Lower leg skin (tissue), 4 donors: ENCODE measurements at regions not wholly inside any gene's neighbourhood (a gene's known extent, or its start where the extent isn't known, plus 50 kb on each side); places are given as distances from the start of the nearest gene placed in this dataset.
"Not testable (repeated sequence)": the region's sequence is repeated elsewhere in the genome, so short reads cannot be mapped to it uniquely, and the experiment has no call there.

Source experiments
- DNase-seq, 2 donors: peaks; one replicate each; pipeline ENCODE4 v3.0.0-alpha.2; 2019; ENCODE audit warnings: low spot score in 2 of 2
- H3K4me3 ChIP-seq: fragments of 200-600 bp; sonication (generic); 2 replicates; pipeline ENCODE4 v1.5.1; 2017; ENCODE audit warnings: mild to moderate bottlenecking, low read depth; ENCODE audit not compliant: poor library complexity, severe bottlenecking
- POLR2A ChIP-seq, 2 donors: fragments of 450-650 bp; IDR thresholded peaks; one replicate each; pipeline ENCODE4 v1.6.1; 2016 to 2017; ENCODE audit warnings: antibody characterized with exemption in 2 of 2, mild to moderate bottlenecking in 1 of 2, moderate library complexity in 1 of 2
- WGBS, 2 donors: methylation state at CpG; one replicate each; pipeline ENCODE4 v1.1.5; 2018; 5-methylcytosine and 5-hydroxymethylcytosine counted together
- intact Hi-C: fragments of 100-400 bp; cut with DNase I; formaldehyde crosslinking; loops from one replicate; pipeline ENCODE4 v1.15.0; 2023; ENCODE audit warnings: low total_unique reads
- TF ChIP-seq, protein P1 (sequence below), 3 donors: fragments of 450-650 bp; IDR thresholded peaks; one replicate each; pipeline ENCODE4 v1.5.1; 2016; ENCODE audit warnings: antibody characterized with exemption in 3 of 3, mild to moderate bottlenecking in 3 of 3, moderate library complexity in 2 of 3

DNA sequence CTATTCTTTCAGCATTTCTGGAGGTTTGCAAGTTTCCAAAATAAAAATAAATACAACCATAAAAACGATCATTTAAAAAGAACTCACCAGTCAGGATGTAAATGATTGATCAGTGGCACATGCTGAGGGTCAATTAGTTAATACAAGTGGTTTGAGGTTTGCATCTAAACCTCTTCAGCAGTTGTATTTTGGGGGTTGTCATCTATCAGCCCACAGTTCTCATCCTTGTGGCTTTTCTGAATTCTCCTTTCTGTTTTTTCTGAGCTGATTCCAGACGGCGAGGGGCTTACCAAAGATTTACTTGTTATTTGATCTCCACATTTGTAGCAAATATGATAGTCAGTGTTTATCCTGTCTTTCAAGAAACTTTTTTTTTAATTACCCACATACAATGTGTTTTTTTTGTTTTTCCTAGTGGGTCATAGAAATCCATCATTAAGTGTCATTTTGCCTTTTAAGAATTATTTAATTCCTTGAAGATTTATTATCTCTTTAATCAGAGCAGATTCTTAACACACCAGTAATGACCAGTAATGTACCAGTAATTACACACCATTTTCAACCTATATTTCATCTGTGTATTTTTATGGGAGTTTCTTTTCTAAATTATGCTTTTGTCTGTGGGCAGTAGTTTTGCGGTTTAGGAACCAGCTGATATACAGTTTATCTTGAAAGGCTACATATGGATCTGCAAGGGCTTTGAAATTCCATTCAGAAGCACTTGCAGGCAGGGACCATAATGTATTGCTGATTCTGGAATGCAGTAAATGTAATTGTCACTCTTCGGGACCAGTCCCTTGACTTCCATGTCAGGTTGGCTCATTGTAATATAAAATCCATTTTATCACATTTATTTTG lies 56.3 kb upstream of the DAAM1 start:
- intact Hi-C loops, result no loop called here
- TF ChIP-seq, protein P1, sequence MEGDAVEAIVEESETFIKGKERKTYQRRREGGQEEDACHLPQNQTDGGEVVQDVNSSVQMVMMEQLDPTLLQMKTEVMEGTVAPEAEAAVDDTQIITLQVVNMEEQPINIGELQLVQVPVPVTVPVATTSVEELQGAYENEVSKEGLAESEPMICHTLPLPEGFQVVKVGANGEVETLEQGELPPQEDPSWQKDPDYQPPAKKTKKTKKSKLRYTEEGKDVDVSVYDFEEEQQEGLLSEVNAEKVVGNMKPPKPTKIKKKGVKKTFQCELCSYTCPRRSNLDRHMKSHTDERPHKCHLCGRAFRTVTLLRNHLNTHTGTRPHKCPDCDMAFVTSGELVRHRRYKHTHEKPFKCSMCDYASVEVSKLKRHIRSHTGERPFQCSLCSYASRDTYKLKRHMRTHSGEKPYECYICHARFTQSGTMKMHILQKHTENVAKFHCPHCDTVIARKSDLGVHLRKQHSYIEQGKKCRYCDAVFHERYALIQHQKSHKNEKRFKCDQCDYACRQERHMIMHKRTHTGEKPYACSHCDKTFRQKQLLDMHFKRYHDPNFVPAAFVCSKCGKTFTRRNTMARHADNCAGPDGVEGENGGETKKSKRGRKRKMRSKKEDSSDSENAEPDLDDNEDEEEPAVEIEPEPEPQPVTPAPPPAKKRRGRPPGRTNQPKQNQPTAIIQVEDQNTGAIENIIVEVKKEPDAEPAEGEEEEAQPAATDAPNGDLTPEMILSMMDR (IDR thresholded peaks at IDR 0.05), result no peak
- TF ChIP-seq POLR2A (IDR thresholded peaks at IDR 0.05), result no peak
- no peak for DNase-seq
- 85 to 86% methylated on average over 5 of the region's 5 CpGs for WGBS, 2 donors
- no peak overlapping the region for H3K4me3 ChIP-seq

DNA sequence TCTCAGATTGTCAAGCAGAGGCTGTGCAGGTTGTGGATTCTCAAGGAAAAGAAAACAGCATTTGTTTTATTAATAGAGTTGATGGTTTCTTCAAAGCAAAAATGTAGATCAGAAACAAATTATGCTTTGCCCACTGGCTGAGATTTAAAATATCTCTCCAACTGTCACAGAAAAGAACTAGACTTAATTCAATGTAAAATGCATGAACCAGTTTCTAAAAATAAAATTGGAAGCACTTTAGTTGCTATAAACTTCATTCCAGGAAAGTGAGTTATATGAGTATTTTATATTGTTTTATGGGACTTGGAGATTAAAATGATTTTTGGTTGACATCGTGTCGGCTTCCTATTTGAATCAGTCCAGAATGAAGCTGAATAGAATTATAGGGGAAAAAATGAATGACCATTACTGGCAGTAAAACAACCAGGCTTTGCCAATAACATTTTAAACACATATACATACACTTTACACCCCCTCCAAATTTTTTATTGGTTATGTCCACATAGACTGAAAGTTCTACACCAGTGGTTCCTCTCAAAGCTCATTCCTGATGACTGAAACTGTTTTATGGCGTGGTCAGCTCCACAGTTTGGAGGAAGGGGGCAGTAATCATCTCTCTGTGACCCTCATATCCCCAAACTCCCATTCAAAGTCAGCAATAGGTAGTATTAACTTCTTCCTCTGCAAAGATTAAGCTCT lies 55.5 kb upstream of the DAAM1 start:
- TF ChIP-seq POLR2A (IDR thresholded peaks at IDR 0.05), result no peak
- TF ChIP-seq, protein P1 (IDR thresholded peaks at IDR 0.05), result no peak
- H3K4me3 ChIP-seq, result no peak overlapping the region
- DNase-seq, result no peak
- intact Hi-C loops, result no loop called here
- WGBS, 2 donors, result 56 to 58% methylated on average over 3 of the region's 3 CpGs

DNA sequence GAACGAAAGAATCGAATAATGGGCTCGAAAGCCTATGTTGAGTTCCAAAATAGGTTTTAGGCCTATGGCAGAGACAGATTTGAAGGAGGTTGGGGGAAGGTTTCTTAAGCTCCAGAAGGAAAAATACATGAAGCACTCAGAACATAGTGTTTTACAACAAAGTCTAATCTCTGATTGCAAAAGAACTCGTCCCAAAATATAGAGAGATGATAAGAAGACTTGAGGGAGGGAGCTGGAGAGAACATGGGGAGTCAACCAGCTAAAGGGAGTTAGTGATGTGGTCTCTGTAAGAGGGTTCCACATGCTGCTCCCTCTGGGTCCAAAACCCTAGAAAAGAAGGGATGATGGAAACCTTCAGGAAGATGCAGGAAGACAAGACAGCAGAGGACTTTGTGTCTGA lies 54.8 kb upstream of the DAAM1 start:
- intact Hi-C loops, result no loop called here
- WGBS, 2 donors, result 95 to 96% methylated on average over 4 of the region's 4 CpGs
- no peak for TF ChIP-seq POLR2A (IDR thresholded peaks at IDR 0.05)
- TF ChIP-seq, protein P1 (IDR thresholded peaks at IDR 0.05), result no peak
- H3K4me3 ChIP-seq, result no peak overlapping the region
- DNase-seq, result no peak

DNA sequence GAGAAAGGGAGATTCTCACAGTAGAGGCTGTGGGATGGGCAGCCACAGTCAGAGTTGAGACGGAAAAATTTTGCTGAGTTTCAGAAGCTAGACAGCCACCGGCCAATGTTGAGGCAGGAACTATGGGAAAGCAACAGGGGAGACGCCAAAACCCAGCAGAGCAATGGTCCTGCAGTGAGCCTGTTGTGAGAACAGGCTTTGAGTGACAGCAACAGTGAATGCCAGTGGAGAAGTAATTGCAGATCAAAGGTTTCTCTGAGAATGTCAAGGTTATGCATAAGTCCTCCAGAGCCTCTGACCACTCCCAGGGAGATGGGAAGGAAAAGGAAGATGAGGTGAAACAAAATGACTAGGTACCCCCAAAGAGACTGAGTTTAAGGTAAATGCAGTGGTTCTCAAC lies 54.2 kb upstream of the DAAM1 start:
- no peak for DNase-seq
- no peak overlapping the region for H3K4me3 ChIP-seq
- intact Hi-C loops, result no loop called here
- WGBS, 2 donors, result 94 to 97% methylated on average over 3 of the region's 3 CpGs
- TF ChIP-seq, protein P1 (IDR thresholded peaks at IDR 0.05), result no peak
- TF ChIP-seq POLR2A (IDR thresholded peaks at IDR 0.05), result no peak

GRCh38 chr14:59137256-59137655 lies 51.2 kb upstream of the DAAM1 start:
- intact Hi-C loops, result no loop called here
- H3K4me3 ChIP-seq, result no peak overlapping the region
- DNase-seq, result no peak
- 85 to 87% methylated on average over 3 of the region's 3 CpGs for WGBS, 2 donors
- TF ChIP-seq, protein P1 (IDR thresholded peaks at IDR 0.05), result no peak
- no peak for TF ChIP-seq POLR2A (IDR thresholded peaks at IDR 0.05)

DNA sequence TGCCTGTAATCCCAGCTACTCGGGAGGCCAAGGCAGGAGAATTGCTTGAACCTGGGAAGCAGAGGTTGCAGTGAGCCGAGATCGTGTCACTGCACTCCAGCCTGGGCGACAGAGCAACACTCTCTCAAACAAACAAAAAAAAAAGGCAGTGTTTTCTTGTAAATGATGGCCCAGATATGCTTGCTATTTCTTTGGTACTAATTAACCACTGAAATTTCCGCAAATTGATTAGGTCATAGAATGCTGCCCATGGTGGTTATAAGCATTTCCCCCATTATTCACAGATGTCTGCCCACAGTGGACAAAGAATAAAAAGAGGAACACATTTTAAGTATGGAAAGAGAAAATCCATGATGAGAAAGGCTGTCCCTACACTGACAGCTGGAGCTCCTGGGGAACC lies 49.9 kb upstream of the DAAM1 start:
- intact Hi-C loops, H3K4me3 ChIP-seq, DNase-seq: not testable (repeated sequence)
- 74 to 77% methylated on average over 5 of the region's 5 CpGs for WGBS, 2 donors
